ENCODE measurements at regions not wholly inside any gene's neighbourhood (a gene's known extent, or its start where the extent isn't known, plus 50 kb on each side); places are given as distances from the start of the nearest gene placed in this dataset.

- DNase-seq = no peak
Observed at GRCh38 chr2:160889439-160890170, 270.6 kb upstream of the TANK start.

- no peak for DNase-seq
Observed at GRCh38 chr2:160890667-160891352, 269.4 kb upstream of the TANK start.

DNA sequence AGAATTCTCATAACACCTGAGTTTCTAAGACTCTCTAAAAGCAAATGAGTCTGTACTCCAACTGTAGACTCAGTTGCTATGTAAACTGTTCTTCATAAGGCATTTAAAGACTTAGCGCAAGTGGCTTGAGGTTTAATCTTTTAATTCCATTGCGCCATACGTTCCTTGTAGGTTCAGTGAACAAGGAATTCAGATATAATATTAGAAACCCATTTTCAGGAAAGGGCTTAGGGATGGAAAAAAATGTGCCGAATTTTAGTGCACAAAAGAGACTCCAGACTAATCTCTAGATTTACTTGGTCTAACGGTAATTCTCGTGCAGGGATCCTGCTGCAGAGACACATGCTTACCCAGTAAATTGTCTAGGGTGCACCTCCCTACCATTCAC is 268.9 kb upstream of the TANK start:
- DNase-seq = no peak

GRCh38 chr2:160892204-160892603 is 268.0 kb upstream of the TANK start:
- DNase-seq = no peak

- no peak for DNase-seq
Observed at GRCh38 chr2:160893581-160893980, 266.6 kb upstream of the TANK start.

DNA sequence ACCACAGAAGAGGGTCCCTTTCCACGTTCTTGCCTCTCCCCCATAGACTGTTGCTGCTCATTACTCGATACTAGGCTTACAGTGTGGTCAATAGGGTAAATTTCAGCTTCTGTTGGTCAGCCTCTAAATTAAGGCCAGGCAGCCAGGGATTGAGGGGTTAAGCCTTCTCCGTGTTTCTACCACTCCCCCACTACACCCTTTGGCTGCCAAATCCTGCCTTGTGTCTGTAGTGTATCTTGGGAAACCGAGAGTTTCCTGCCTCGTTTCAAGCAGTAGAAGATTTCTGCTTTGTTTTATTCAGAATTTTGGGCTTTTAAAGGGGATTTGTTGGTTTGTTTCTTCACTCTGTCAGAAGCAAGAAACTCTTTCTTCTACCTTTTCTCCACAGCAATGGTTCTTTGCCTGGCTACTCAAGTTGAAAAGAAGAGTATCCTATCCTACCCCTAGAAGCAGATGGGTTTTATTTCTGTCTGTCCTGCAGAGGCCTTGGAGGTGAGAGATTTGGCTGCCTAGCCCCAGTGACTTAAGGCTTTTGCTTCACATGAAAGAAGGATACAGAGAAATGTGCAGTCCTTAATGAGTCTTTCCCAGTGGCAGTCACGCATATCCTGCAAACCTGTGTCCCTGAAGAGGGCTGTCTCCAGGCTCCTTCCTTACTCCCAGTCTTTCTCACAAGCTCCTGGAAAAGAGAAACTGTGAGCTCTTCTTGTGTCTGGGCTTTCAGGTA is 261.5 kb upstream of the TANK start:
- no peak for DNase-seq

- DNase-seq = no peak
Observed at GRCh38 chr2:160901613-160902012, 258.6 kb upstream of the TANK start.

DNA sequence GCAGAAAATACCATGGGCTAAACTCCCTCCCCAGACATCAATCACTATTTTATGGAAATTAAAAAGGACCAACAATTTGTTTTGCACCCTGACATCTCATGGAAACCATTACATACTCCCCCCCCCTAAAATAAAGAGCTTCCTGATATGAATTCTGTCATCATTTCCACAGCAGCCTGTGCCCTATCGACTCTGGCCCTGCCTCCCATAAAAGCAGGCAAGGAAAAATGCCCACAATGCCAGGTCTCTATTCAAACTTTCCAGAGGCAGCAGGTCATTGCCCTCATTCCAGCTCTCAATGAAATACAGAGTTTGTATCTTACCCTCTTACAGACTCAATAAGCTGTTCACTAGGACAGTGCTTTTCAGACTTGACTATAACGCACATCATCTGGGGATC is 254.4 kb upstream of the TANK start:
- DNase-seq = no peak

GRCh38 chr2:160906878-160907277 is 253.3 kb upstream of the TANK start:
- no peak for DNase-seq

DNA sequence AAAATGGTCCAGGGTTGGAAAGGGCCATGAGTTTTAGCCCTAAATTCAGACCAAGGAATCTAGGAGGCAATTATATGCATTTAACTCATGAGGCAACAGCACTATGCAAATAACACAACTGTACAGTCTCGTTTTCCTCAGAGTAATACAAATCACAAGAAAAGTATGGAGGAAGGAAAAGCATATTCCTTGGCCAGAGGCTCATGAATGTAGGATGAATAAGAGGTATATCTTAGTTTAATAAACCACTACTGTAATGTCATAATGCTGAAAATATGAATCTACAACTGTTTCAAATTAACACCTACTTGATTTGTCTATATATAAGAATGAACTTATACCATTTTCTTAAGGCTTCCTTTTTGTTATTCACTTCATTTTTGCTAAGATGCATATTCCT is 252.5 kb upstream of the TANK start:
- DNase-seq = no peak

GRCh38 chr2:160908157-160908556 is 252.1 kb upstream of the TANK start:
- DNase-seq = no peak

DNA sequence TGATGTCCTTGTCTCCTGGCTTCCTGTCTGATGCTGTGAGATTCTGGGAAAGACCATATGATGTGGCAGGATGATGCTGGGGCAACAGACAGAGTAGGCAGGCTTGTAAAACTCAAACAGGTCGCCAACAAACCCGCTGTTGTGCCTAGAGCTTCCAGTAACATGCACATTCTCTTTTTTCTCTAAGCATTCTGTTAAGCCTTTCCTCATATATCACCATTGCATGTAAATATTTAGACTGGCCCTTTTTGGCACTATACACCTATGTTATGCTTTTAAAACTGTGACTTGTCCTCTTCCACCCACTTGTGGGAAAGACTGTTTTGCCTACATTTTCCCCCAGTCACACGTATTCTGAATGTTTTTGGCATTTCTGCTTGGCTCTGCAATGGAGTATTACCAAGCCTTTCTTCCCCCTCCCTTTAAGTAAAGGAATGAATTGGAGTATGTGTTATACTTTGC is 250.4 kb upstream of the TANK start:
- DNase-seq = no peak

GRCh38 chr2:160910681-160911080 is 249.5 kb upstream of the TANK start:
- DNase-seq = no peak

- no peak for DNase-seq
Observed at GRCh38 chr2:160911258-160911657, 249.0 kb upstream of the TANK start.

DNA sequence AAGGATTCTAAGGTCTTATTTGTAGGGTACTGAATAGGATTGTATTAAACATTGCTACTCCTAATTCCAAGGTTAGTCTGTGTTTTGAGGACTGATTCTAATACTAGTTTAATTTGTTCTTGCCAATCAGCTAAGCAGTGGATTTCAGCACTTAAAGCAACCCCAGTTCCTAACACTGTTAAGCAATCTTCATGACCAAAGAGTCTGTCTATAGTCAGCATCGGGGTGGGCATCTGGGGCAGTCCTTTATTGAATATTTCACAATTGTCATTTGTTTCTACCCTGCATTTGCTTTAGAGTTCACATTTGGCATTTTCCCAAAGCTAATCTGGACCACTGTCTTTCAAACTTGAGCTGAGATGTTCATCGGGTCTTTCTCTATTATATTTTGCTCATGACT is 248.0 kb upstream of the TANK start:
- DNase-seq = no peak

GRCh38 chr2:160913323-160913722 is 246.9 kb upstream of the TANK start:
- DNase-seq = no peak

- DNase-seq = no peak
Observed at GRCh38 chr2:160914217-160914616, 246.0 kb upstream of the TANK start.

DNA sequence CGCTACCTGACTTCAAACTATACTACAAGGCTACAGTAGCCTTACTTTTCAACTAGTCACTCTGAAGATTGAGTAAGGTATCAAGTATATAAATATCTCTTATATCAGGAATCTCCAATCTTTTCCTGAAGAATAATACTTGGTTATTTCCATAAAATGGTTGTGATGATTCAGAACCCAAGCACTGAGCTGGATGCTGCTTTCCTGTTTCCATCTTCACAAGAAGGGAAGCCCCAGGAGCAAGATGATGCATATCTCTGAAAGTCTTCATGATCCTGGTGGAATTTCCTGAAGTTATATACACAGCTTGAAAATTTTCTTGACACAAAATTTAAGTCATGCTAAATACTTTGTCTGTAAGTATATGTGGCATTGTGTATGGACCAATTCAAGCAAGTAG is 243.9 kb upstream of the TANK start:
- no peak for DNase-seq

DNA sequence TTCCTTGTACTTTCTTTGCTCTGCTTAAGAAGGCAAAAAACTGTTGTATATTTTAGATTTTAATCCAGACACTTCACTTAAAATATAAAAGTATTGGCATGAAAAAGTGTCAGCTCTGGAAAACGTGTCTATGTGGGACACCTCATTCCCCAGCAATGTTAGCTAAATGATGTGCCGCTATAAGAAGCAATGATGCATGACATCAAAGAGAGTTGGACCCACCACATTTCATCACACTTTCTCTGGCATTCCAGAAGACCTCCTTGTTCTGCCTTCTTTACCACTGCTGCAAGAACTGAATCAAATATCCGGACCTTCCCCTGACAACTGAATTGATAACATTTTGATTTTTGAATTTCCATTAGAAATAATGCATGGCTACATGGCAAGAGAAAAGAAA is 242.4 kb upstream of the TANK start:
- DNase-seq = no peak

DNA sequence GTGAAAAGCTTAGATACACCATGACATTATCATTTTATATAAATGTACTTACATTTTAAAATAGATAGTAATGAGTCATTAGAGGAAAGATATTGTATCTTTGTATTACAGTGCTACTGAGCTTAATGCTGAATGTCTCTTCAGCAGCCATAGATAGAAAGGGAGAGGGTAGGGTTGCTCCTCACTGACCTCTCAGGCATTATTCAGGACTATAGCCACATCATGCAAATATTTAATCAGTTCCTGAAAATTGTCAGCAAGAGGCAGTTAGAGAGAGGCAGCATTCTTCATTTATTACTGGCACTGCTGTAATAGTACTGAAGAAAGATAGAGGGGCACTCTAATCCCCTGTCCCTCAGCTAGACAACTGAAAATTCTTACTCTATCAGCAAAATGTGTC is 242.0 kb upstream of the TANK start:
- DNase-seq = no peak

DNA sequence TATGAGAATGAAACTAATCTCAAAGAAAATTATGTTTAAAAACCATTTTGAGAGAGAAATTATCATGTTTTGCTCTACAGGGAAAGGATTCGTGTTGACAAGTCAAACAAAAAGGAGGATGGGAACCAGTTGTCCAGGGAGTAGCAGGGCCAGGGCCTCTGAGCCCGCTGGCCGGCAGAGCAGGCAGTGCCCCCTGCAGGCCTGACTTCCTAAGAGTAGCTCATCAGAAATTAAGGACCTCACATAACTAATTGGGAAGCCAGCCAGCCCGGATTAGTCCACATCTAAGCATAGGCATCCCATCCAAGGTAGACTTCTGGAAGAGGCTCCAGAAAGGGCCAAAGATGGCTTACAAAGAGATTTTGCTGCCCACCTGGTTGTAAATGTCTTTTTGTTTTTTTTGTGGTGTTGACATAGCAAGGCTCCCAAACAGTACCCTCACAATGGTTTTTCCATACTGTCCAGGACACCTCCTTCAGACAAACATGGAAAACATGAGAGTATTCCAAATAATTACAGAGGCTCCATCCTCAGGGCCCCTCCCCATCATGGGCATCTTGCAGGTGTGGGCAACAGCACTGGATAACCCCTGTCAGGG is 241.2 kb upstream of the TANK start:
- DNase-seq = no peak

DNA sequence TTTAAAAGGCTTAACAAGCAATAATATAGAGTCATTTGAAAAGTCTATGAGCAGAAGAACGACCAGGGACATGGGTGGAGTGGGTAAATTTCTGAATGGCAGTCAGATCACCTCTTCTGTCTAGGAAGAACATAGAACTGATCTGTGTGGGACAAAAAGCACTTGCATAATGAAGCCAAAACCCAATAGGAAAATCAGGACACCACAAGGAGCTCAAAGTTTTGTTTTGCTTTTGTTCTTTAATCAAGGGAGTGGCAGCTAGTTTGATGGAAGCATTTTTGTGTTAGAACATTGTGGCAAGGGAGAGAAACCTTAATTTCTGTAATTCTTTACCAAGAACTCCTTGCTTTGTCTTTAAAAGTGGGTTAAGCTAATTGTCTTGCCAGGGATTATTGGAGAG is 240.2 kb upstream of the TANK start:
- DNase-seq = no peak

DNA sequence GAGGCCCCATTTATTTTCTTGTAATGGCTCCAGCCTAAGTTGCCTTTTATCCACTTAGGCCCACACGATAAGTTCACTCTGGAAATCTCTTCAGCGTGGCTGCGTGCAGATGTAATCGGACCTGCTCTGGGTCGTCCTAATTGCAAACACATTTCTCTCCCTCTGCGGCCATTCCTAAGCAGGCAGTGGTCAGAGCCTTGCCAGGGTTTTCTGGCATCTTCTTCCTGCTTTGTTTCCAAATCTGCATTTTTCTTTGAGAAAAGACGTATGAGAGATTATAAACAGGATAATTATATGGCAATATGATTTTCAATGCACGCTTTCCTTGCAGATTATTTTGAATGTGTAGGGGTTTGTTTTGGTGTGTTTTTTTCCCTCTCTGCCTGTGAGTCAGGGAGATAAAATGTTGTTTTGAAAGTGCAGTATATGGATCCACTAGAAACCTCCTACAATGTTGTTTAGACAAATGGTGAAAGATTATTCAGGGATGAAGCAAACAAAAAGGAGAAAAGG is 239.4 kb upstream of the TANK start:
- DNase-seq = no peak
